HUES6 (cell line): ENCODE measurements at regions not wholly inside any gene's neighbourhood (a gene's known extent, or its start where the extent isn't known, plus 50 kb on each side); places are given as distances from the start of the nearest gene placed in this dataset.

Experiments used
- H3K27ac ChIP-seq: 2 replicates; pipeline ENCODE4 v1.7.0; 2013; ENCODE audit warnings: low read depth, mild to moderate bottlenecking, low read length, inconsistent platforms
- H3K27me3 ChIP-seq: 2 replicates; pipeline ENCODE4 v1.6.1; 2013; ENCODE audit warnings: low read length; ENCODE audit not compliant: control insufficient read depth, insufficient read depth
- H3K36me3 ChIP-seq: 2 replicates; pipeline ENCODE4 v1.6.1; 2013; ENCODE audit warnings: low read length; ENCODE audit not compliant: control insufficient read depth, insufficient read depth
- H3K4me1 ChIP-seq: 2 replicates; pipeline ENCODE4 v1.6.1; 2013; ENCODE audit warnings: low read length; ENCODE audit not compliant: control insufficient read depth, insufficient read depth
- H3K4me3 ChIP-seq: 2 replicates; pipeline ENCODE4 v1.5.1; 2013; ENCODE audit warnings: low read depth, low read length
- H3K9ac ChIP-seq: one replicate; pipeline ENCODE4 v1.6.1; 2013; ENCODE audit warnings: mild to moderate bottlenecking, low read length
- H3K9me3 ChIP-seq: 2 replicates; pipeline ENCODE4 v1.6.1; 2013; ENCODE audit warnings: low read depth, low read length; ENCODE audit not compliant: control insufficient read depth, insufficient read depth

DNA sequence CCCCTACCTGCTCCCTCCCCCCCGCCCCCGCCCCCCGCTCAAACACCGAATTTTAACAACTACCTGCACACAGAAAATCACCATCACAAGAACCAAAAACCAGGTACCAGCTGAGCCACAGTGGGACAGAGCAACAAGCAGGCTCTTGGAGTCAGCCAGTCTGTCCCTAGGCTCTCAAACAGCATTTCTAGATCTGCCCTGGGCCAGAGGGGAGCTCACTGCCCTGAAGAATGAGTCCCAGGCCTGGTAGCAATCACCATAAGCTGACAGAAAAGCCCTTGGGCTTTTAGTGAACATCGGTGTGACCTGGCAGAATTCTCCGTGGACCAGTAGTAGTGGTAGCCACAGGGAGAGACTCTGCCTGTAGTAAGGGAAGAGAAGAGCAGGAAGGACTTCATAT, 58.3 kb downstream of the C11orf87 start:
- Histone ChIP-seq H3K27me3 (no peaks in the 10 kb centered on the region), H3K27ac (no peak overlapping the region), H3K4me1 (no peaks in the 10 kb centered on the region), H3K9ac (no peak overlapping the region), H3K9me3 (no peaks in the 10 kb centered on the region), H3K4me3 (no peak overlapping the region), H3K36me3 (no peaks in the 10 kb centered on the region)

DNA sequence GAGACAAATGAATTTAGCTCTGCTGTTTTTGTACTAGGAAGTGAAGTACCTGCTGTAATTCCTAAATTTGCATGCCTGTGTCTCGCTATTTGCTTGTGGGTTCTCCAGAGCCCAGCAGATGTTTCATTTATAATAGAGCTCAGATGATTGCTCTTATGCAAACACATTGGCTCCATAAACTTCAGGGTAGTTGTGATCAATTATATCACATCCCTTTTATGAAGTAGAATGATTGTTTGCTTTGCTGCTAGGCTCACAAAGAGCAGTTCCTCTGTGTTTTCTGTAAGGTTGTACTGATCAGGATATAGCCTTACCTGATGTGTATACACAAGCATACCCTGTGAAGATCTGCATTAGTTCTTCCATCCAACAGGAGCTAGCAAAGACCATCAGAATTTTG, 64.1 kb downstream of the C11orf87 start:
- H3K9me3 ChIP-seq, result no peaks in the 10 kb centered on the region
- H3K9ac ChIP-seq, result no peak overlapping the region
- no peaks in the 10 kb centered on the region for H3K36me3 ChIP-seq
- no peaks in the 10 kb centered on the region for H3K27me3 ChIP-seq
- no peak overlapping the region for H3K4me3 ChIP-seq
- no peak overlapping the region for H3K27ac ChIP-seq
- no peaks in the 10 kb centered on the region for H3K4me1 ChIP-seq

DNA sequence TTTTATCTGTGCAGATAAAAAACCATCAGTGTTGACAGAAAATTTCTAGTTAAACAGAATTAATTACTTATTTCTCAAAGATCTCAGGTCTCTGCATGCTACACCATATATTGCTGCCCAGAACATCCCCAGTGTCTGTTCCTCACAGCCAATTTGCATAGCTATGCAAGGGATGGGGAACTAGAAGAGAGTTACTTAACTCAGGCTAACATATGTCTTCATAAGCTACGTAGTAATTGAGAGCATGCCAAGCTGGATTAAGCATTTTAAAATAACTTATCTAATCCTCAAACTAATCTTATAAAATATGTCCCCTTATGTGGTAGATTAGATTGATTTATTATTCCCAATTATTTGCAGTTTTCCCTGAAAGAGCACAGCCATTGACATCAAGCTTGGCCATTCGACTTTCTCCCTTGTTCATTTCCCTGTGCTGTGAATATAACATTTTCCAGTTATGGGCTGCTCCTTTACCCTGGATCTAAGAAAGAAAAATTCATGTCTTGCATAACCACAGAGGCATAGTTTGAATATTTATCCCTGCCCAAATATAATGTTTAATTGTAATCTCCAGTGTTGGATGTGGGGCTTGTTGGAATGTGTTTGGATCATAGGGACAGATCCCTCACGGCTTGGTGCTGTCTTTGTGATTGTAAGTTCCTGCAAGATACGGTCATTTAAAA, 69.1 kb downstream of the C11orf87 start:
- H3K27ac ChIP-seq, result no peak overlapping the region
- H3K4me1 ChIP-seq, result no peaks in the 10 kb centered on the region
- no peaks in the 10 kb centered on the region for H3K36me3 ChIP-seq
- no peaks in the 10 kb centered on the region for H3K9me3 ChIP-seq
- no peaks in the 10 kb centered on the region for H3K27me3 ChIP-seq
- no peak overlapping the region for H3K4me3 ChIP-seq
- no peak overlapping the region for H3K9ac ChIP-seq

DNA sequence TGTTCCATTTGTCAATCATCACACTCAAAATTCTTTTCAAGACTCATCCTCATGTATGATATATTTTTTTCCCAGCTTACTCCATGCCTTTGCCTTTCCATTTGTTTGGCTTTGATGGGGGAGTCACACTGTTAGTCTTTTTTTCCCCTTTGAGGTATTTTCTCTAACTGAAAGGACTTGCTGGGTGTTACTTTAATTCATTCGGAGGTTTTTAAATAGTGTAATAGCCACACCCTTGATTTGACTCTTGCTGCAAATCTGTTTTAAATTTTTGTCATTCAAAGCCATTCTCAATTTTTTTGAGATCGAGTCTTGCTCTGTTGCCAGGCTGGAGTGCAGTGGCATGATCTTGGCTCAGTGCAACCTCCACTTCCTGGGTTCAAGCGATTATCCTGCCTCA, 84.1 kb downstream of the C11orf87 start:
- H3K27me3 ChIP-seq, result no peaks in the 10 kb centered on the region
- no peak overlapping the region for H3K4me3 ChIP-seq
- H3K4me1 ChIP-seq, result no peaks in the 10 kb centered on the region
- no peak overlapping the region for H3K9ac ChIP-seq
- H3K27ac ChIP-seq, result no peak overlapping the region
- no peaks in the 10 kb centered on the region for H3K36me3 ChIP-seq
- H3K9me3 ChIP-seq, result no peaks in the 10 kb centered on the region

DNA sequence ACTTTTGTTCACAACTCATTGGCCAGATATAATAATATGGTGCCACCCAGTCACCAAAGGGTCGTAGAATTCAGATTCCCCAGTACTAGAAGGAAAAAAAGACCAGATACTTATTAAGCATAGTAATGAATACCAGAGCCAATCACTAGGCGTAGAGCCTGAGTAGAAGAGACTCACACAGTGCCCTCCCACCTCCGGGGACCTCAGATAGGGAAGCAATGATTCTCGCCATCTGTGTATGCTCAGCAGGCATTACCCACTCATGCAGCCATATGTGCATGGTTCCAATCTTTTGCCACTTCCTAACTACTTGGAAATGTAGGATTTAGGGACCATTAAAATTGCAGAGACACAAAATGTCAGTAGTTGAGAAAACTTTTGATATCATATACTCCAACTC, 85.3 kb downstream of the C11orf87 start:
- Histone ChIP-seq H3K27ac (no peak overlapping the region), H3K4me1 (no peaks in the 10 kb centered on the region), H3K27me3 (no peaks in the 10 kb centered on the region), H3K4me3 (no peak overlapping the region), H3K36me3 (no peaks in the 10 kb centered on the region), H3K9ac (no peak overlapping the region), H3K9me3 (no peaks in the 10 kb centered on the region)

DNA sequence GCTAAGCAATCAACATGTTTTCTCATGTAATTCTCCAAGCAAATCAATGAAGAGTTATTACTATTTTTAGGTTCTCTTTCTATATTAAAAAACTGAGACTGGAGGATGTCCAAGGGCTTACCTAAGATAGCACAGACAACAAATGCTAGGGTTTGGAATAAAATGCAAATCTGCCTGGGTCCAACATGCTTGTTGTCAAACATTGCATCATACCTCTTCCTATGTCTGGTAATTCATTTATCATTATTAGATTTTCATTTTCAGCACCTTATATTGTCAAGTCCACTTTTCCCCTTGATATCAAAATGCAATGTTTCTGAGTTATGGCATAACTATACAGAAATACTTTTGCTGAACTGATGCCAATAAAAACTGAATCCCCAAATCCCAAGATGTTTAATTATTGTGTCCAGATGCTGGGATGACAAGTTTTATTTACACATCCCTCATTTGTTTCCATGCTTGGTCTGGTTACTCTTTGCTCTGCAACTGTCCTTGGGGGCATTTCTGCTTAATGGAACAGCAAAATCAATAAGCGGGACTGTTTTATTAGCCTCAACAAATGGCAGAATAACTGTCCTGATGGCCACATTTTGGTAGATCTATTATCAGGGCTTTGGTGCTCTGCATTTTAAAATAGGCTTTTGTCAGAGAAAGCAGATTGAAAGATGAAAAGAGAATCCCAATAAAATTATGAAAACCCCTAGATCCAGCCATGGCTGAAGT, 86.0 kb downstream of the C11orf87 start:
- no peaks in the 10 kb centered on the region for H3K9me3 ChIP-seq
- no peak overlapping the region for H3K4me3 ChIP-seq
- no peaks in the 10 kb centered on the region for H3K36me3 ChIP-seq
- H3K27ac ChIP-seq, result no peak overlapping the region
- H3K4me1 ChIP-seq, result no peaks in the 10 kb centered on the region
- no peak overlapping the region for H3K9ac ChIP-seq
- no peaks in the 10 kb centered on the region for H3K27me3 ChIP-seq

DNA sequence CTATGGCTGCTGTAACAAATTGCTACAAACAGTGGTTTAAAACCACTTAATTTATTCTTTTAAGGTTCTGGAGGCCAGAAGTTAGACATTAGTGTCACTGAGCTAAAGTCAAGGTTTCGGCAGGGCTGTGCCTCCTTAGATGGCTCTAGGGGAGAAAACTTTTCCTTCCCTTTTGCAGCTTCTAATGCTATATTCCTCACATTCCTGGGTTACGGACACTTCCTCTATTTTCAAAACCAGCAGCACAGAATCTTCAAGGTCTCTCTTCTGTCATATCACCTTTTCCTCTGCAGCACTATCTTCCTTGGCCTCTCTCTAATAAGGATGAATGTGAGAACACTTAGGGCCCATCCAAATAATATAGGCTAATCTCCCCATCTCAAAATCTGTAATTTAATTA, 87.0 kb downstream of the C11orf87 start:
- Histone ChIP-seq H3K4me3 (no peak overlapping the region), H3K27me3 (no peaks in the 10 kb centered on the region), H3K27ac (no peak overlapping the region), H3K9ac (no peak overlapping the region), H3K36me3 (no peaks in the 10 kb centered on the region), H3K4me1 (no peaks in the 10 kb centered on the region), H3K9me3 (no peaks in the 10 kb centered on the region)

DNA sequence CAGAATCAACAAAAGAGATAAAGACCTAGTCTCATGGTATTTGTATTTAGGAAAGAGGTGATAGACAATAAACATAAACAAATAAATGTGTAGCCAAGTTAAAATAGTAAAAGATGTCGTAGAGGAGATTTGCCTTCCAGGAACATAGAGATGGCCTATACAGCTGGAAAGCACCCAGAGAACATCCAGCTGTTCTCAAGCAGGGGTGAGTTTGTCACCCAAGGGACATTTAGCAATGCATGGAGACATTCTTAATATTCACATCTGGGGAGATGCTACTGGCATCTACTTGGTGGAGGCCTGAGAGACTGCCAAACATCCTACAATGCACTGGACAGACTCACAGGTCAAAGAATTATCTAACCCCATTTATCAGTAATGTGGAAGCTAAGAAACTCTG, 88.3 kb downstream of the C11orf87 start:
- Histone ChIP-seq H3K9me3 (no peaks in the 10 kb centered on the region), H3K27me3 (no peaks in the 10 kb centered on the region), H3K4me1 (no peaks in the 10 kb centered on the region), H3K36me3 (no peaks in the 10 kb centered on the region), H3K27ac (no peak overlapping the region), H3K4me3 (no peak overlapping the region), H3K9ac (no peak overlapping the region)

DNA sequence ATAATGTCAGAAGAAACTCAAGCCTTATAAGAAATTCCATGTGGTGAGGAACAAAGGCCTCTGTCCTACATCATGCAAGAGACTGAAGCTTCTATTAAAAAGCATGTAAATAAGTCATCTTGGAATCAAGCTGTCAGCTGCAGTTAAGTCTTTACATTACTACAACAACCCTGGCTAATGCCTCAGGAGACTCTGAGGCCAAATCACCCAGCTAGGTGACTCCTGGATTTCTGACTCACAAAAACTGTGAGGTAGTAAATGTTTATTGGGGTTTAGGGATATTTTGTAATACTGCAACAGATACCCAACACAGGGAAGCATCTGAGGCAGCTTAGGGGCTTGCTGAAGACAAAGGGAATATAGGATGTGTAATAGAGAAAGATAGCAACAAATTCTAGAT, 89.6 kb downstream of the C11orf87 start:
- Histone ChIP-seq H3K4me1 (no peaks in the 10 kb centered on the region), H3K9ac (no peak overlapping the region), H3K36me3 (no peaks in the 10 kb centered on the region), H3K27me3 (no peaks in the 10 kb centered on the region), H3K9me3 (no peaks in the 10 kb centered on the region), H3K27ac (no peak overlapping the region), H3K4me3 (no peak overlapping the region)

DNA sequence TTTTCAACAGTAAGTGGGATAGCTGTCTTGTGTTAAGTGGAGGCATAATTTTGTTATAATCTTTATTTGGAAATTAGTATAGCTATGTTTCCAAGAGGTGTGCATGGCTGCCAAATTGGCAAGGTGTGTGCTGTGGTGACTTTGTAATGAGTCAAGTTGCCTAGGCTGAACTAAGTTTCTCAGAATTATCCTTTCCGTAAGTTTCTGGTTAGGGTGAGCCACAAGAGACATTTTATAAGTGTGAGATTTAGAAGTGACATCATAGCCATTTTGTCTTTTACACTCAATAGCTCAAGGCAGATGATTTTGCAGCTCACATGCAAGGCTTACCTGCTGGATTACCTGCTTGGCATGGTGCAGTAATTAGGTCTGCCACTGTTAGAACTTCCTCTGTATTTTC, 90.3 kb downstream of the C11orf87 start:
- Histone ChIP-seq H3K36me3 (no peaks in the 10 kb centered on the region), H3K9ac (no peak overlapping the region), H3K9me3 (no peaks in the 10 kb centered on the region), H3K27ac (no peak overlapping the region), H3K27me3 (no peaks in the 10 kb centered on the region), H3K4me3 (no peak overlapping the region), H3K4me1 (no peaks in the 10 kb centered on the region)

DNA sequence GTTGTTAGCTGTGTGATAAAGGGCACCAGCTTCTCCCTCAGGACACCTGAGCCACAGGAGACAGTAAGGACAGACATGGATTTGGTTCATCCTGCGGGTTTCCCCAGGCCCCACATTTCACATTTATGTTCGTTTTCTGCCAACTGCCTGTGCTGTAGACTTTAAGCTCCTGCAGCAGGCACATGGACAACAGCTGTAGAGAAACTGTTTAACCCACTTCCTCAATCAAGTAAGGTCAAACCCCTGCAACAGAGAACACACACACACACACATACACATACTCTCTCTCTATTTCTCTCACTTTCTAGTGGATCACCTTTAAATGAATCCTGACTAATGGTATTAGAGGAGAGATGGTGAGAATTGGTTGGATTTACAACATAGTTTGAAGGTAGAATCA, 90.7 kb downstream of the C11orf87 start:
- Histone ChIP-seq H3K4me1 (no peaks in the 10 kb centered on the region), H3K4me3 (no peak overlapping the region), H3K27me3 (no peaks in the 10 kb centered on the region), H3K9me3 (no peaks in the 10 kb centered on the region), H3K9ac (no peak overlapping the region), H3K36me3 (no peaks in the 10 kb centered on the region), H3K27ac (no peak overlapping the region)
